GM23248 (cell line): ENCODE measurements at regions not wholly inside any gene's neighbourhood (a gene's known extent, or its start where the extent isn't known, plus 50 kb on each side); places are given as distances from the start of the nearest gene placed in this dataset.
"Not testable (repeated sequence)": the region's sequence is repeated elsewhere in the genome, so short reads cannot be mapped to it uniquely, and the experiment has no call there.

Source experiments
- DNase-seq: peaks from one replicate; pipeline ENCODE4 v3.0.0-alpha.2; 2015
- H2AFZ ChIP-seq: fragments of 200-600 bp; sonication (generic); 2 replicates; pipeline ENCODE4 v1.6.1; 2016; ENCODE audit warnings: antibody characterized with exemption
- H3F3A ChIP-seq: fragments of 200-600 bp; sonication (generic); 2 replicates; pipeline ENCODE4 v1.6.1; 2016; ENCODE audit warnings: mild to moderate bottlenecking, antibody characterized with exemption, mixed run types; ENCODE audit not compliant: insufficient read depth
- H3K27ac ChIP-seq: fragments of 200-600 bp; sonication (generic); 2 replicates; pipeline ENCODE4 v1.5.1; 2016; ENCODE audit warnings: mild to moderate bottlenecking
- H3K27me3 ChIP-seq: fragments of 200-600 bp; sonication (generic); replicated peaks from 2 replicates; pipeline ENCODE4 v1.6.1; 2016; ENCODE audit warnings: mild to moderate bottlenecking; ENCODE audit not compliant: insufficient read depth
- H3K36me3 ChIP-seq: fragments of 200-600 bp; sonication (generic); 2 replicates; pipeline ENCODE4 v1.6.1; 2016; ENCODE audit warnings: low read depth, mild to moderate bottlenecking
- H3K4me1 ChIP-seq: fragments of 200-600 bp; sonication (generic); 2 replicates; pipeline ENCODE4 v1.6.1; 2016; ENCODE audit warnings: mild to moderate bottlenecking; ENCODE audit not compliant: insufficient read depth
- H3K4me2 ChIP-seq: fragments of 200-600 bp; sonication (generic); one replicate; pipeline ENCODE4 v1.6.1; 2016; ENCODE audit warnings: mild to moderate bottlenecking; ENCODE audit not compliant: unreplicated experiment
- H3K4me3 ChIP-seq: fragments of 200-600 bp; sonication (generic); 2 replicates; pipeline ENCODE4 v1.5.1; 2016; ENCODE audit warnings: mild to moderate bottlenecking
- H3K79me2 ChIP-seq: fragments of 200-600 bp; sonication (generic); 2 replicates; pipeline ENCODE4 v1.6.1; 2016; ENCODE audit warnings: mild to moderate bottlenecking; ENCODE audit not compliant: insufficient read depth
- H3K9ac ChIP-seq: fragments of 200-600 bp; sonication (generic); 2 replicates; pipeline ENCODE4 v1.6.1; 2016; ENCODE audit warnings: mild to moderate bottlenecking
- H3K9me2 ChIP-seq: fragments of 200-600 bp; sonication (generic); 2 replicates; pipeline ENCODE4 v1.6.1; 2016; ENCODE audit warnings: mixed run types, mild to moderate bottlenecking, moderate library complexity; ENCODE audit not compliant: insufficient read depth
- H3K9me3 ChIP-seq: fragments of 200-600 bp; sonication (generic); one replicate; pipeline ENCODE4 v1.6.1; 2017; ENCODE audit warnings: low read depth
- H4K20me1 ChIP-seq: fragments of 200-600 bp; sonication (generic); 2 replicates; pipeline ENCODE4 v1.6.0; 2016; ENCODE audit not compliant: insufficient read depth
- EZH2 ChIP-seq: fragments of 200-600 bp; sonication (generic); IDR thresholded peaks from 2 replicates; pipeline ENCODE4 v1.6.1; 2018; ENCODE audit warnings: antibody characterized with exemption, mild to moderate bottlenecking; ENCODE audit not compliant: insufficient read depth, poor library complexity, severe bottlenecking
- EZH2phosphoT487 ChIP-seq: fragments of 200-600 bp; sonication (generic); IDR thresholded peaks from 2 replicates; pipeline ENCODE4 v1.6.1; 2018; ENCODE audit warnings: antibody characterized with exemption, moderate library complexity, mild to moderate bottlenecking, low read depth; ENCODE audit not compliant: insufficient read depth
- WGBS, 2 experiments: methylation state at CpG; one replicate each; pipeline ENCODE4 v1.1.6; 2015 to 2017; ENCODE audit warnings: low lambda C conversion rate in 2 of 2, low coverage in 1 of 2; ENCODE audit errors: missing lambda C conversion rate in 2 of 2; 5-methylcytosine and 5-hydroxymethylcytosine counted together
- in situ Hi-C: fragments of 300-500 bp; cut with MboI; formaldehyde crosslinking; loops from 2 replicates; pipeline ENCODE4 v1.15.0; 2020

DNA sequence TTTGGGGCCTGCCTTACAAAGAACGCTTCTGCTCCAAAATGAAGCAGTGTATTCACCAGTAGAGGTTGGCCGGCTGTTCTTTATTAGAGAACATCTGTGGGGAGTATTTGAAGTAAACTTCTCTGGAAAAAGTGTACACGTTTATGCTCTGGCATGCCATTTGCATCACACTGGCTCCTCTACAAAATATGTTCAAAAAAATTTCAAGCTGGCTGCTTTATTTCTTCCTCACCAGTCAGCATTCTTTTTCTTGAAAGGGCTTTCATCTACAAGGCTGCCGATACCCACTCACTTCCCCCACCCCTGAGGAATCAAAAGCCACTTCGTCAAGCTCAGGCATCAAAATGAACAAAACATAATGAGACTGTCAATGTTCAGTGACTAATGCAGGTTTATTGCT, 294.1 kb downstream of the TFAP2B start:
- H4K20me1 ChIP-seq, result no peaks in the 10 kb centered on the region
- H3F3A ChIP-seq, result no peaks in the 10 kb centered on the region
- no peaks in the 10 kb centered on the region for H3K36me3 ChIP-seq
- H3K27me3 ChIP-seq, result no peaks in the 10 kb centered on the region
- no peaks in the 10 kb centered on the region for H3K4me1 ChIP-seq
- WGBS, 2 experiments, result 2% methylated on average over 5 of the region's 5 CpGs
- TF ChIP-seq EZH2phosphoT487 (no peak), EZH2 (no peak)
- DNase-seq, result no peak
- H3K4me2 ChIP-seq, result no peak overlapping the region
- H3K9me3 ChIP-seq, result no peaks in the 10 kb centered on the region
- in situ Hi-C loops, result no loop called here
- no peak overlapping the region for H3K27ac ChIP-seq
- H3K9me2 ChIP-seq, result no peaks in the 10 kb centered on the region
- H3K9ac ChIP-seq, result no peak overlapping the region
- H3K4me3 ChIP-seq, result no peak overlapping the region
- H3K79me2 ChIP-seq, result no peaks in the 10 kb centered on the region
- no peak overlapping the region for H2AFZ ChIP-seq

GRCh38 chr6:51116723-51117122, 298.1 kb downstream of the TFAP2B start:
- no peaks in the 10 kb centered on the region for H3K27me3 ChIP-seq
- no peaks in the 10 kb centered on the region for H3K9me3 ChIP-seq
- in situ Hi-C loops, result no loop called here
- no peaks in the 10 kb centered on the region for H3K9me2 ChIP-seq
- no peaks in the 10 kb centered on the region for H3K79me2 ChIP-seq
- TF ChIP-seq EZH2phosphoT487 (no peak), EZH2 (no peak)
- no peak overlapping the region for H2AFZ ChIP-seq
- no peak overlapping the region for H3K9ac ChIP-seq
- no peak overlapping the region for H3K27ac ChIP-seq
- 4 to 9% methylated on average over 3 of the region's 3 CpGs for whole genome bisulfite sequencing, 2 experiments
- no peaks in the 10 kb centered on the region for H3F3A ChIP-seq
- no peaks in the 10 kb centered on the region for H3K36me3 ChIP-seq
- H3K4me2 ChIP-seq, result no peak overlapping the region
- no peaks in the 10 kb centered on the region for H3K4me1 ChIP-seq
- DNase-seq, result no peak
- H4K20me1 ChIP-seq, result no peaks in the 10 kb centered on the region
- H3K4me3 ChIP-seq, result no peak overlapping the region

DNA sequence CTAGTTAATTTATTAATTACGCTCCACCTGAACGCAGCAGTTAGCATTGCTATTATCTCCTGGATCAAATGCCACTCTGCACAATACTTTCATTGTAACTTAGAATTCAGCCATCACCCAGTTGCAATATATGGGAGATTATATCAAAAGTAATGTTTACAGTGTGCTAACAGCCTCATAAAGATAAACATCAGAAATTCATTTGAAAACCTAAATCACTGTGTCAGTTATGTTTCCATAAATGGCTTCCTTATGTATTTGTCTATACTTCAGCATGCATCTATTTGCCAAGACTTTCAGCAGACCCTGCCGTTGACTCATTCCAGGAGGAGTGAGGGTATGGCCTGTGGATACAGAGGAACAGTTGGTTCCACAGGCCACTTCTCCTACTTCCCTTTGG, 300.1 kb downstream of the TFAP2B start:
- no peak overlapping the region for H3K9ac ChIP-seq
- no peaks in the 10 kb centered on the region for H3K79me2 ChIP-seq
- H3K9me3 ChIP-seq, result no peaks in the 10 kb centered on the region
- no peak overlapping the region for H3K27ac ChIP-seq
- DNase-seq, result no peak
- no peak overlapping the region for H3K4me3 ChIP-seq
- 30 to 35% methylated on average over 3 of the region's 3 CpGs for WGBS, 2 experiments
- H3F3A ChIP-seq, result no peaks in the 10 kb centered on the region
- TF ChIP-seq EZH2phosphoT487 (no peak), EZH2 (no peak)
- no peaks in the 10 kb centered on the region for H3K9me2 ChIP-seq
- in situ Hi-C loops, result no loop called here
- H3K4me1 ChIP-seq, result no peaks in the 10 kb centered on the region
- H3K4me2 ChIP-seq, result no peak overlapping the region
- H4K20me1 ChIP-seq, result no peaks in the 10 kb centered on the region
- H3K36me3 ChIP-seq, result no peaks in the 10 kb centered on the region
- no peak overlapping the region for H2AFZ ChIP-seq
- H3K27me3 ChIP-seq, result no peaks in the 10 kb centered on the region

DNA sequence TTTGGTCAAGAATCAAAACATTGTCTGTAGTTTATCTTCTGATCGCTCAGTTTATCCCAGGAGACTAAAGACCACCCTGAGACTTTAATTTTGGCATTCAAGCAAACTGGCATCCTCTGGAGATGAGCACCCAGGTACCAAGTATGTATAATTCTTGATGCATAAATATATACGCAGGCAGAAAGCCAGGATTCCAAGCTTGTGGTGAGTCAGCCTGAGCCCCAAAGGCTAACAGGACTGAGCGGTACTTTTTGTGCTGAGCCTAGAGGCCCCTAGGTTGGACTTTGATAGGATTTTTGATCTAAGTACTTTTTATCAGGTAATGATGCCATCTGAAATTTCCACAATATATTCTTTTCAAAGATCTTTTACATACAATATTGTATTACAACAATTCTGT, 301.3 kb downstream of the TFAP2B start:
- no peaks in the 10 kb centered on the region for H4K20me1 ChIP-seq
- H3K9me2 ChIP-seq, result no peaks in the 10 kb centered on the region
- no peak overlapping the region for H3K4me2 ChIP-seq
- in situ Hi-C loops, result no loop called here
- no peaks in the 10 kb centered on the region for H3K36me3 ChIP-seq
- no peaks in the 10 kb centered on the region for H3K4me1 ChIP-seq
- WGBS, 2 experiments, result 50 to 54% methylated on average over 3 of the region's 3 CpGs
- H2AFZ ChIP-seq, result no peak overlapping the region
- H3F3A ChIP-seq, result no peaks in the 10 kb centered on the region
- no peak overlapping the region for H3K9ac ChIP-seq
- no peak overlapping the region for H3K4me3 ChIP-seq
- no peak for DNase-seq
- H3K79me2 ChIP-seq, result no peaks in the 10 kb centered on the region
- TF ChIP-seq EZH2phosphoT487 (no peak), EZH2 (no peak)
- no peak overlapping the region for H3K27ac ChIP-seq
- no peaks in the 10 kb centered on the region for H3K9me3 ChIP-seq
- H3K27me3 ChIP-seq, result no peaks in the 10 kb centered on the region

DNA sequence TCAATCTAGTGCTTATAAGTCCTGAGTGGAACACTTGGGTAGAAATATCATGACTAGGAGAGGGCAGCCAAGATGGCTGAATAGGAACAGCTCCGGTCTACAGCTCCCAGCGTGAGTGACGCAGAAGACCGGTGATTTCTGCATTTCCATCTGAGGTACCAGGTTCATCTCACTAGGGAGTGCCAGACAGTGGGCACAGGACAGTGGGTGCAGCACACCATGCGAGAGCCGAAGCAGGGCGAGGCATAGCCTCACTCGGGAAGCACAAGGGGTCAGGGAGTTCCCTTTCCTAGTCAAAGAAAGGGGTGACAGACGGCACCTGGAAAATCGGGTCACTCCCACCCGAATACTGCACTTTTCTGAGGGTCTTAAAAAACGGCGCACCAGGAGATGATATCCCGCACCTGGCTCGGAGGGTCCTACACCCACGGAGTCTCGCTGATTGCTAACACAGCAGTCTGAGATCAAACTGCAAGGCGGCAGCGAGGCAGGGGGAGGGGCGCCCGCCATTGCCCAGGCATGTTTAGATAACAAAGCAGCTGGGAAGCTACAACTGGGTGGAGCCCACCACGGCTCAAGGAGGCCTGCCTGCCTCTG, 302.8 kb downstream of the TFAP2B start:
- H3K9me3 ChIP-seq, H3K9me2 ChIP-seq, H3F3A ChIP-seq, H3K36me3 ChIP-seq, H3K4me2 ChIP-seq, H2AFZ ChIP-seq, H3K27me3 ChIP-seq, H3K9ac ChIP-seq, DNase-seq, H4K20me1 ChIP-seq, H3K4me3 ChIP-seq, H3K4me1 ChIP-seq, H3K27ac ChIP-seq, in situ Hi-C loops, H3K79me2 ChIP-seq: not testable (repeated sequence)
- WGBS, 2 experiments, result 65 to 67% methylated on average over 21 to 22 of the region's 22 CpGs
